SK-N-SH (cell line): ENCODE measurements at regions not wholly inside any gene's neighbourhood (a gene's known extent, or its start where the extent isn't known, plus 50 kb on each side); places are given as distances from the start of the nearest gene placed in this dataset.

Experiments
- CTCF ChIA-PET: fragments of 300-600, 350-600 bp; formaldehyde crosslinking; extraction: SDS; loops from one replicate; lab custom pipeline; 2021; lab: Yijun Ruan, JAX
- POLR2A ChIA-PET: fragments of 350-600 bp; sonication (Branson Sonifier 250); formaldehyde crosslinking; extraction: SDS; loops from one replicate; lab custom pipeline; 2020; ENCODE audit warnings: antibody characterized with exemption, inconsistent platforms; lab: Yijun Ruan, JAX
- DNase-seq: peaks from one replicate; pipeline ENCODE4 v3.0.0; 2012
- H2AFZ ChIP-seq: fragments of 200-600 bp; sonication (generic); 2 replicates; pipeline ENCODE4 v1.8.1; 2016; ENCODE audit warnings: antibody characterized with exemption, mild to moderate bottlenecking, low read depth
- H3F3A ChIP-seq: fragments of 200-600 bp; sonication (generic); replicated peaks from 2 replicates; pipeline ENCODE3; 2016; ENCODE audit warnings: antibody characterized with exemption, mild to moderate bottlenecking; ENCODE audit not compliant: insufficient read depth
- H3K27ac ChIP-seq, 2 experiments: fragments of 200-500 bp in 1 of 2; fragments of 200-600 bp in 1 of 2; sonication (Bioruptor generic) in 1 of 2; sonication (generic), shearing (Covaris generic) in 1 of 2; 2 replicates each; pipeline versions ENCODE4 v1.5.1 to v1.6.1; 2014 to 2016; ENCODE audit warnings: low read depth in 2 of 2, inconsistent platforms in 1 of 2, low read length in 1 of 2, mild to moderate bottlenecking in 1 of 2, mixed read lengths in 1 of 2
- H3K27me3 ChIP-seq: fragments of 200-600 bp; sonication (generic), shearing (Covaris generic); 2 replicates; pipeline ENCODE4 v1.6.1; 2016; ENCODE audit warnings: mixed run types; ENCODE audit not compliant: insufficient read depth
- H3K36me3 ChIP-seq, 2 experiments: fragments of 200-500 bp in 1 of 2; fragments of 200-600 bp in 1 of 2; sonication (Bioruptor generic) in 1 of 2; sonication (generic) in 1 of 2; replicated peaks in 1 of 2; 2 replicates each; pipeline versions ENCODE3 to v1.5.1; 2014 to 2016; ENCODE audit warnings: low read length in 1 of 2, mild to moderate bottlenecking in 1 of 2; ENCODE audit not compliant: insufficient read depth in 2 of 2, control insufficient read depth in 1 of 2
- H3K4me1 ChIP-seq, 2 experiments: fragments of 200-500 bp in 1 of 2; fragments of 200-600 bp in 1 of 2; sonication (Bioruptor generic) in 1 of 2; sonication (generic), shearing (Covaris generic) in 1 of 2; 2 replicates each; pipeline versions ENCODE4 v1.5.1 to v1.6.1; 2014 to 2016; ENCODE audit warnings: low read depth in 1 of 2, low read length in 1 of 2, mixed run types in 1 of 2; ENCODE audit not compliant: insufficient read depth in 2 of 2, control insufficient read depth in 1 of 2
- H3K4me2 ChIP-seq: fragments of 200-600 bp; sonication (generic), shearing (Covaris generic); 2 replicates; pipeline ENCODE4 v1.6.1; 2017; ENCODE audit warnings: mixed run types
- H3K4me3 ChIP-seq, 2 experiments: fragments of 200-500 bp in 1 of 2; fragments of 200-600 bp in 1 of 2; sonication (Bioruptor generic) in 1 of 2; sonication (generic), shearing (Covaris generic) in 1 of 2; 2 replicates each; pipeline versions ENCODE4 v1.5.1 to v1.8.1; 2014 to 2016; ENCODE audit warnings: low read depth in 2 of 2, inconsistent platforms in 1 of 2, low read length in 1 of 2, mild to moderate bottlenecking in 1 of 2, mixed read lengths in 1 of 2, moderate library complexity in 1 of 2
- H3K79me2 ChIP-seq: fragments of 200-600 bp; sonication (generic); 2 replicates; pipeline ENCODE4 v1.8.1; 2017; ENCODE audit warnings: mild to moderate bottlenecking; ENCODE audit not compliant: insufficient read depth
- H3K9ac ChIP-seq: fragments of 200-600 bp; sonication (generic); 2 replicates; pipeline ENCODE4 v1.6.1; 2017; ENCODE audit warnings: mixed run types
- H3K9me2 ChIP-seq: fragments of 200-600 bp; sonication (generic); 2 replicates; pipeline ENCODE4 v1.6.1; 2017; ENCODE audit warnings: mixed run types
- H3K9me3 ChIP-seq: fragments of 200-600 bp; sonication (generic); 2 replicates; pipeline ENCODE4 v1.6.1; 2017; ENCODE audit warnings: mixed run types, mild to moderate bottlenecking, moderate library complexity
- H4K20me1 ChIP-seq: fragments of 200-600 bp; sonication (generic); 2 replicates; pipeline ENCODE4 v1.6.1; 2017; ENCODE audit warnings: mild to moderate bottlenecking, mixed run types; ENCODE audit not compliant: insufficient read depth
- CHD2 ChIP-seq: fragments of 150-350 bp; IDR thresholded peaks from 2 replicates; pipeline ENCODE4 v1.6.1; 2018; ENCODE audit warnings: low read length; ENCODE audit not compliant: partially characterized antibody
- FOSL2 ChIP-seq: IDR thresholded peaks from 2 replicates; pipeline ENCODE4 v1.4.0; 2012; ENCODE audit warnings: low read depth, mild to moderate bottlenecking, moderate library complexity, borderline replicate concordance
- FOXJ3 ChIP-seq: sonication (generic); formaldehyde crosslinking; IDR thresholded peaks from 2 replicates; pipeline ENCODE4 v1.5.1; 2020; ENCODE audit warnings: mild to moderate bottlenecking, missing genetic modification reagents
- GABPA ChIP-seq: IDR thresholded peaks from 2 replicates; pipeline ENCODE4 v1.4.0; 2012; ENCODE audit warnings: low read depth, mild to moderate bottlenecking
- GATA2 ChIP-seq: sonication (generic); formaldehyde crosslinking; IDR thresholded peaks from 2 replicates; pipeline ENCODE4 v1.5.0; 2020; ENCODE audit warnings: mild to moderate bottlenecking, missing genetic modification reagents
- IRF3 ChIP-seq: fragments of 150-350 bp; IDR thresholded peaks from 2 replicates; pipeline ENCODE4 v1.6.1; 2016; ENCODE audit warnings: mild to moderate bottlenecking, low read depth, low read length
- JUND ChIP-seq: IDR thresholded peaks from 2 replicates; pipeline ENCODE4 v1.4.0; 2012
- MEF2A ChIP-seq: IDR thresholded peaks from 2 replicates; pipeline ENCODE4 v1.4.0; 2012; ENCODE audit warnings: low read depth, borderline replicate concordance
- NFIC ChIP-seq: IDR thresholded peaks from 2 replicates; pipeline ENCODE4 v1.4.0; 2012; ENCODE audit warnings: borderline replicate concordance
- NRF1 ChIP-seq: IDR thresholded peaks from 2 replicates; pipeline ENCODE4 v1.6.1; 2012; ENCODE audit warnings: low read depth, mild to moderate bottlenecking, low read length
- RXRA ChIP-seq: IDR thresholded peaks from 2 replicates; pipeline ENCODE4 v1.4.0; 2012; ENCODE audit warnings: low read depth, mild to moderate bottlenecking, borderline replicate concordance
- SIN3A ChIP-seq: IDR thresholded peaks from 2 replicates; pipeline ENCODE4 v1.6.1; 2012; ENCODE audit warnings: low read depth, mild to moderate bottlenecking, low read length, moderate library complexity, borderline replicate concordance
- TAF1 ChIP-seq: IDR thresholded peaks from 2 replicates; pipeline ENCODE4 v1.6.1; 2012; ENCODE audit warnings: low read depth, mild to moderate bottlenecking, low read length, moderate library complexity, borderline replicate concordance
- TEAD4 ChIP-seq: IDR thresholded peaks from 2 replicates; pipeline ENCODE4 v1.4.0; 2012; ENCODE audit warnings: mild to moderate bottlenecking, borderline replicate concordance; ENCODE audit not compliant: insufficient read depth
- USF2 ChIP-seq: fragments of 150-350 bp; IDR thresholded peaks from 2 replicates; pipeline ENCODE4 v1.6.1; 2017; ENCODE audit warnings: antibody characterized with exemption, low read length, low read depth, borderline replicate concordance
- WGBS: methylation state at CpG from one replicate; pipeline ENCODE4 v1.1.6; 2017; ENCODE audit warnings: low lambda C conversion rate; 5-methylcytosine and 5-hydroxymethylcytosine counted together
- TF ChIP-seq, protein P1 (sequence below): fragments of 200-600 bp; sonication (generic); IDR thresholded peaks from 2 replicates; pipeline ENCODE4 v1.6.1; 2017; ENCODE audit warnings: antibody characterized with exemption, mild to moderate bottlenecking, moderate library complexity
- TF ChIP-seq, protein P2 (sequence below): IDR thresholded peaks from 2 replicates; pipeline ENCODE4 v1.4.0; 2012; ENCODE audit warnings: low read depth, borderline replicate concordance

GRCh38 chr4:181437895-181438294, 805.3 kb upstream of the TENM3 start:
- Histone ChIP-seq H3K4me1 (no peaks in the 10 kb centered on the region), H3K9me2 (no peaks in the 10 kb centered on the region), H4K20me1 (no peaks in the 10 kb centered on the region), H3K27ac (no peak overlapping the region), H3K9me3 (no peaks in the 10 kb centered on the region), H3K4me3 (no peak overlapping the region), H3K27me3 (no peaks in the 10 kb centered on the region), H3K4me2 (no peak overlapping the region), H2AFZ (no peak overlapping the region), H3K79me2 (no peaks in the 10 kb centered on the region), H3K36me3 (no peaks in the 10 kb centered on the region), H3F3A (no peaks in the 10 kb centered on the region), H3K9ac (no peak overlapping the region)
- ChIA-PET CTCF (no interaction called here), POLR2A (no interaction called here)
- no peak for TF ChIP-seq TEAD4
- no peak for TF ChIP-seq SIN3A
- no peak for TF ChIP-seq GATA2 (CRISPR knock-in tag)
- no peak for TF ChIP-seq CHD2
- no peak for TF ChIP-seq TAF1
- no peak for TF ChIP-seq FOSL2
- no peak for TF ChIP-seq NFIC
- TF ChIP-seq MEF2A = no peak
- TF ChIP-seq USF2 = no peak
- no peak for TF ChIP-seq FOXJ3 (CRISPR knock-in tag)
- no peak for TF ChIP-seq IRF3
- TF ChIP-seq RXRA = no peak
- TF ChIP-seq NRF1 = no peak
- TF ChIP-seq GABPA = no peak
- TF ChIP-seq JUND = no peak
- TF ChIP-seq, protein P1, sequence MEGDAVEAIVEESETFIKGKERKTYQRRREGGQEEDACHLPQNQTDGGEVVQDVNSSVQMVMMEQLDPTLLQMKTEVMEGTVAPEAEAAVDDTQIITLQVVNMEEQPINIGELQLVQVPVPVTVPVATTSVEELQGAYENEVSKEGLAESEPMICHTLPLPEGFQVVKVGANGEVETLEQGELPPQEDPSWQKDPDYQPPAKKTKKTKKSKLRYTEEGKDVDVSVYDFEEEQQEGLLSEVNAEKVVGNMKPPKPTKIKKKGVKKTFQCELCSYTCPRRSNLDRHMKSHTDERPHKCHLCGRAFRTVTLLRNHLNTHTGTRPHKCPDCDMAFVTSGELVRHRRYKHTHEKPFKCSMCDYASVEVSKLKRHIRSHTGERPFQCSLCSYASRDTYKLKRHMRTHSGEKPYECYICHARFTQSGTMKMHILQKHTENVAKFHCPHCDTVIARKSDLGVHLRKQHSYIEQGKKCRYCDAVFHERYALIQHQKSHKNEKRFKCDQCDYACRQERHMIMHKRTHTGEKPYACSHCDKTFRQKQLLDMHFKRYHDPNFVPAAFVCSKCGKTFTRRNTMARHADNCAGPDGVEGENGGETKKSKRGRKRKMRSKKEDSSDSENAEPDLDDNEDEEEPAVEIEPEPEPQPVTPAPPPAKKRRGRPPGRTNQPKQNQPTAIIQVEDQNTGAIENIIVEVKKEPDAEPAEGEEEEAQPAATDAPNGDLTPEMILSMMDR = no peak
- 54% methylated on average over 7 of the region's 7 CpGs for WGBS
- no peak for DNase-seq

GRCh38 chr4:181438641-181439040, 804.6 kb upstream of the TENM3 start:
- WGBS = 31% methylated on average over 5 of the region's 5 CpGs
- no peaks in the 10 kb centered on the region for H3K79me2 ChIP-seq
- H3F3A ChIP-seq = no peaks in the 10 kb centered on the region
- CTCF ChIA-PET = no interaction called here
- H3K9me3 ChIP-seq = no peaks in the 10 kb centered on the region
- no peaks in the 10 kb centered on the region for H4K20me1 ChIP-seq
- no peaks in the 10 kb centered on the region for H3K27me3 ChIP-seq
- no peaks in the 10 kb centered on the region for H3K36me3 ChIP-seq
- TF ChIP-seq SIN3A (no peak), GABPA (no peak)
- TF ChIP-seq, protein P2, sequence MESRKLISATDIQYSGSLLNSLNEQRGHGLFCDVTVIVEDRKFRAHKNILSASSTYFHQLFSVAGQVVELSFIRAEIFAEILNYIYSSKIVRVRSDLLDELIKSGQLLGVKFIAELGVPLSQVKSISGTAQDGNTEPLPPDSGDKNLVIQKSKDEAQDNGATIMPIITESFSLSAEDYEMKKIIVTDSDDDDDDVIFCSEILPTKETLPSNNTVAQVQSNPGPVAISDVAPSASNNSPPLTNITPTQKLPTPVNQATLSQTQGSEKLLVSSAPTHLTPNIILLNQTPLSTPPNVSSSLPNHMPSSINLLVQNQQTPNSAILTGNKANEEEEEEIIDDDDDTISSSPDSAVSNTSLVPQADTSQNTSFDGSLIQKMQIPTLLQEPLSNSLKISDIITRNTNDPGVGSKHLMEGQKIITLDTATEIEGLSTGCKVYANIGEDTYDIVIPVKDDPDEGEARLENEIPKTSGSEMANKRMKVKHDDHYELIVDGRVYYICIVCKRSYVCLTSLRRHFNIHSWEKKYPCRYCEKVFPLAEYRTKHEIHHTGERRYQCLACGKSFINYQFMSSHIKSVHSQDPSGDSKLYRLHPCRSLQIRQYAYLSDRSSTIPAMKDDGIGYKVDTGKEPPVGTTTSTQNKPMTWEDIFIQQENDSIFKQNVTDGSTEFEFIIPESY = no peak
- no peaks in the 10 kb centered on the region for H3K9me2 ChIP-seq
- no peak overlapping the region for H3K9ac ChIP-seq
- H3K4me1 ChIP-seq = no peaks in the 10 kb centered on the region
- no peak overlapping the region for H3K4me2 ChIP-seq
- H2AFZ ChIP-seq = no peak overlapping the region
- H3K27ac ChIP-seq = no peak overlapping the region
- POLR2A ChIA-PET = no interaction called here
- H3K4me3 ChIP-seq = no peak overlapping the region
- no peak for DNase-seq
